BJ (cell line): ENCODE measurements at regions not wholly inside any gene's neighbourhood (a gene's known extent, or its start where the extent isn't known, plus 50 kb on each side); places are given as distances from the start of the nearest gene placed in this dataset.

Experiments
- CTCF ChIA-PET: fragments of 350-600 bp; formaldehyde crosslinking; extraction: SDS; loops from one replicate; lab custom pipeline; 2021; ENCODE audit warnings: antibody characterized with exemption, inconsistent platforms; lab: Yijun Ruan, JAX
- POLR2A ChIA-PET: fragments of 300-600 bp; sonication (Branson Sonifier 250); formaldehyde crosslinking; extraction: SDS; loops from one replicate; lab custom pipeline; 2021; ENCODE audit warnings: antibody characterized with exemption; lab: Charles Lee
- DNase-seq: peaks from one replicate; pipeline ENCODE4 v3.0.0-alpha.2; 2011; ENCODE audit warnings: low read depth
- H3K27me3 ChIP-seq: 2 replicates; pipeline ENCODE4 v1.6.0; 2011; ENCODE audit warnings: low read length; ENCODE audit not compliant: control insufficient read depth, insufficient read depth
- H3K36me3 ChIP-seq: 2 replicates; pipeline ENCODE4 v1.5.1; 2011; ENCODE audit warnings: low read length; ENCODE audit not compliant: control insufficient read depth, insufficient read depth
- H3K4me3 ChIP-seq: 2 replicates; pipeline ENCODE4 v1.5.1; 2011; ENCODE audit warnings: low read depth, mild to moderate bottlenecking, control low read depth, low read length
- TF ChIP-seq, protein P1 (sequence below): IDR thresholded peaks from 2 replicates; pipeline ENCODE4 v1.5.1; 2011; ENCODE audit warnings: low read depth, mild to moderate bottlenecking, control low read depth, inconsistent platforms, low read length, moderate library complexity; ENCODE audit not compliant: insufficient read depth

DNA sequence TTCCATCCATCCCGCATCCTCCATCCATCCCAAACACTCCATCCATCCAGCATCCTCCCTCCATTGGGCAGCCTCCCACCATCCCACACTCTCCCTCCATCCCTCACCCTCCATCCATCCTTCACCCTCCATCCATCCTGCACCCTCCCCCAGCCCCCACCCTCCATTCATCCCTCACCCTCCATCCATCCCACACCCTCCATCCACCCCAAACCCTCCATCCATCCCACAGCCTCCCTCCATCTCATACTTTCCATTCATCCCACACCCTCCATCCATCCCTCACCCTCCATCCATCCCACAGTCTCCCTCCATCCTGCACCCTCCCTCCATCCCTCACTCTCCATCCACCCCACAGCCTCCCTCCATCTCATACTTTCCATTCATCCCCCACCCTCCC is 60.4 kb downstream of the FOXI2 start:
- Histone ChIP-seq H3K4me3 (no peak overlapping the region), H3K36me3 (no peaks in the 10 kb centered on the region), H3K27me3 (no peaks in the 10 kb centered on the region)
- TF ChIP-seq, protein P1, sequence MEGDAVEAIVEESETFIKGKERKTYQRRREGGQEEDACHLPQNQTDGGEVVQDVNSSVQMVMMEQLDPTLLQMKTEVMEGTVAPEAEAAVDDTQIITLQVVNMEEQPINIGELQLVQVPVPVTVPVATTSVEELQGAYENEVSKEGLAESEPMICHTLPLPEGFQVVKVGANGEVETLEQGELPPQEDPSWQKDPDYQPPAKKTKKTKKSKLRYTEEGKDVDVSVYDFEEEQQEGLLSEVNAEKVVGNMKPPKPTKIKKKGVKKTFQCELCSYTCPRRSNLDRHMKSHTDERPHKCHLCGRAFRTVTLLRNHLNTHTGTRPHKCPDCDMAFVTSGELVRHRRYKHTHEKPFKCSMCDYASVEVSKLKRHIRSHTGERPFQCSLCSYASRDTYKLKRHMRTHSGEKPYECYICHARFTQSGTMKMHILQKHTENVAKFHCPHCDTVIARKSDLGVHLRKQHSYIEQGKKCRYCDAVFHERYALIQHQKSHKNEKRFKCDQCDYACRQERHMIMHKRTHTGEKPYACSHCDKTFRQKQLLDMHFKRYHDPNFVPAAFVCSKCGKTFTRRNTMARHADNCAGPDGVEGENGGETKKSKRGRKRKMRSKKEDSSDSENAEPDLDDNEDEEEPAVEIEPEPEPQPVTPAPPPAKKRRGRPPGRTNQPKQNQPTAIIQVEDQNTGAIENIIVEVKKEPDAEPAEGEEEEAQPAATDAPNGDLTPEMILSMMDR: no peak
- ChIA-PET CTCF (no interaction called here), POLR2A (no interaction called here)
- DNase-seq: no peak

DNA sequence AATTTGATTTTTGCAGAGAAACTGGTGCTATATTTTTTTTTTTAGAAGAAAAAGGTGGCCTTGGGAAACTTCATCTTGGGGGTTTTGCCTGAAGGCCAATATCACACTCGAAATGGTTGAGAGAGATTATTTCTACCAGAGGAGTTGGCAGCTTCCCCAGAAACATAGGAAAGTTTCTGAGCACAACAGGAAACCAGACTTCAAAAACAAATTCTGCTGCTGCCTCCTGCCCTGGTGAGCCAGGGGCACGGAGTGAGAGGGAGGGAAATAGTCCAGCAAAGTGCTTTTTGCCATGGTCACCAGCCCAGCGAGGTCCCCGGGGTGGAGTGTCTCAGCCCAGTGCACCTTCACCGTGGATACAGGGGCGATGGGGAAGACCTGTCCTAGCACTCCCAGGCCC is 61.1 kb downstream of the FOXI2 start:
- POLR2A ChIA-PET: no interaction called here
- TF ChIP-seq, protein P1: no peak
- H3K36me3 ChIP-seq: no peaks in the 10 kb centered on the region
- no peak overlapping the region for H3K4me3 ChIP-seq
- DNase-seq: no peak
- no peaks in the 10 kb centered on the region for H3K27me3 ChIP-seq
- CTCF ChIA-PET: no interaction called here

DNA sequence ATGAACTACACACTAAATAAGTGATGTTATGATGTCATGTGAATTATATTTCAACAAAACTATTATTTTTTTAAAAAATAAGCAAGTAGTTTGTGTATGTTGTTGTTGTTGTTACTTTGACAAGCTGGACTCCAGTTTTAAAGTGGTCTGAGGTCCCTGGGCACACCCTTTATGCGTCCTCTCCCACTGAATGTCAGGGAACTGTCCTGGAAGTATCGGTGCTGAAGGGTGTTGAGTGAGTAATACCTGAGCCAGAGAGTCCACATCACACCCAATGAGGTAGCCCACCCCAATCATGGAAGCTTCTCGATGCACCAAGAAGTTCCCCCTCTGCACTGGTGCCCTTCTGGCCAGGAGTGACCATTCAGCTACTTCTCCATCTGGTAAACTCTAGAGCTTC is 64.3 kb downstream of the FOXI2 start:
- POLR2A ChIA-PET: no interaction called here

DNA sequence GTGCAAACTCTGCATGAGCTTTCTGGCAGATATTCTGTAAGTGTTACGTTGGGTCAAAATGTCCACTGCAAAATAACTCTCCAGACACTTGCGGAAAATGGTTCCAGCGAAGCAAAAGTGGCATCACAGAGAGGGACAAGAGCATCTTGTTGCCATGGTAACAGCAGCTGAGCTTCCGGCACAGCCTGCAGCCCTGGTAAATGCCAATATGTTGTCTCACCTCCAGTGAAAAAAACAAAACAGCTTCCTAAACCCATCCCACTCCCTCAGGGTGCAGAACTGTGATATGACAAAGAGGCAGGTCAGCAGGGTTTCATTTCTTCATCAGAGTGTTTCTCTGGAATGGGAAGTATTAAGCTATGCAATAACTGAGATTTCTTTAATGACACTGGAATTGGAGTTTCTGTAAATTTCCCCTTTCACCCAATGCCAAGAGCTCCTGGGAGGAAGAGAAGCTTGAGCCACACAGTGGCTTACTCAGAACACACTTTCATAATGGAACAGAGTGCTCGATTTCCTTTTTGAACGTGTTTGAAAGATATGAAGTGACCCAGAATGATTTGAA is 65.6 kb downstream of the FOXI2 start:
- ChIA-PET CTCF (no interaction called here), POLR2A (no interaction called here)
- Histone ChIP-seq H3K27me3 (no peaks in the 10 kb centered on the region), H3K36me3 (no peaks in the 10 kb centered on the region), H3K4me3 (no peak overlapping the region)
- TF ChIP-seq, protein P1: no peak
- DNase-seq: no peak

More for the DNA sequence above, 64.3 kb downstream of the FOXI2 start:
- Histone ChIP-seq H3K27me3 (no peaks in the 10 kb centered on the region), H3K4me3 (no peak overlapping the region), H3K36me3 (no peaks in the 10 kb centered on the region)
- DNase-seq: no peak
- TF ChIP-seq, protein P1: no peak
- CTCF ChIA-PET: no interaction called here

DNA sequence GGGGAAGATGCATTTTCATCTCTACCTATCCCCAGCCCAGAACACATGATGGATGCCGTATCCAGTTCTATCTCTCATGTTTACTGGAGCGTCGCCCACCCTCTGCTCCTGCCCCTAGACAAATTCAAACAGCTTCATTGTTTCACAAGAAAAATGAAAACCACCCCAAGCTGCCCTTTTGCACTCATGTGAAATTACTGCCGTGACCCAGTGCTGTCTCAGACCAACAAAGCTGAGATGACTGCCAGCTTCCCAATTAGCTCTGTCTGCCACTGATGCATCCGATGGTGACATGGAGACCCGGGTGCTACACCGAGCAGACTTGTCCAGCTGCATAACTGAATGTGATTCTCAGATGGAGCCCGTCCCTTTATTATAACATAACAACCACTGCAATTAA is 67.7 kb downstream of the FOXI2 start:
- TF ChIP-seq, protein P1: no peak
- ChIA-PET POLR2A (no interaction called here), CTCF (no interaction called here)
- no peak for DNase-seq
- Histone ChIP-seq H3K27me3 (no peaks in the 10 kb centered on the region), H3K4me3 (no peak overlapping the region), H3K36me3 (no peaks in the 10 kb centered on the region)
